DMS53 treated with DMSO at 0.1 percent for 48 hours (cell line): ENCODE measurements at regions not wholly inside any gene's neighbourhood (a gene's known extent, or its start where the extent isn't known, plus 50 kb on each side); places are given as distances from the start of the nearest gene placed in this dataset.
"Not testable (repeated sequence)": the region's sequence is repeated elsewhere in the genome, so short reads cannot be mapped to it uniquely, and the experiment has no call there.

Experiments used
- DNase-seq: peaks from one replicate; lab custom pipeline; 2025; ENCODE audit not compliant: unreplicated experiment; lab: John Stamatoyannopoulos, UW

DNA sequence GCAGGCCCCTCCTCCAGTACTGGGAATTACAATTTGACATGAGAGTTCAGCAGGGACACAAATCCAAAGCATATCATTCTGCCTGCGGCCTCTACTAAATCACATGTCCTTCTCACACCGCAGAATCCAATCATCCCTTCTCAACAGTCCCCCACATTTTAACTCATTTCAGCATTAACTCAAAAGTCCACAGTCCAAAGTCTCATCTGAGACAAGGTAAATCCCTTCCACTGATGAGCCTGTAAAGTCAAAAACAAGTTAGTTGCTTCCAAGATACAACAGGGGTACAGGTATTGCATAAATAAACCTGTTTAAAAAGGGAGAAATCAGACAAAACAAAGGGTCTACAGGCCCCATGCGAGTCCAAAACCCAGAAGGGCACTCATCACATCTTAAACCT lies 64.0 kb downstream of the EBNA1BP2 start:
- no peak for DNase-seq

DNA sequence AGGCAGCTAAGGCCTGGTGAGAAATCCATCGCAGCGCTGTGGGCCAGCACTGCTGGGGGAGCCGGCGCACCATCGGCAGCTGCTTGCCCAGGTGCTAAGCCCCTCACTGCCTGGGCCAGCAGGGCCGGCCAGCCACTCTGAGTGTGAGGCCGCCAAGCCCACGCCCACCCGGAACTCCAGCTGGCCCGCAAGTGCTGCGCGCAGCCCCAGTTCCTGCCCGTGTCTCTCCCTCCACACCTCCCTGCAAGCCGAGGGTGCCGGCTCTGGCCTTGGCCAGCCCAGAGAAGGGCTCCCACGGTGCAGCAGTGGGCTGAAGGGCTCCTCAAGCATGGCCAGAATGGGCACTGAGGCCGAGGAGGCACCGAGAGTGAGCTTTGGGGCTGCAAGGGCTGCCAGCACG lies 64.4 kb downstream of the EBNA1BP2 start:
- no peak for DNase-seq

DNA sequence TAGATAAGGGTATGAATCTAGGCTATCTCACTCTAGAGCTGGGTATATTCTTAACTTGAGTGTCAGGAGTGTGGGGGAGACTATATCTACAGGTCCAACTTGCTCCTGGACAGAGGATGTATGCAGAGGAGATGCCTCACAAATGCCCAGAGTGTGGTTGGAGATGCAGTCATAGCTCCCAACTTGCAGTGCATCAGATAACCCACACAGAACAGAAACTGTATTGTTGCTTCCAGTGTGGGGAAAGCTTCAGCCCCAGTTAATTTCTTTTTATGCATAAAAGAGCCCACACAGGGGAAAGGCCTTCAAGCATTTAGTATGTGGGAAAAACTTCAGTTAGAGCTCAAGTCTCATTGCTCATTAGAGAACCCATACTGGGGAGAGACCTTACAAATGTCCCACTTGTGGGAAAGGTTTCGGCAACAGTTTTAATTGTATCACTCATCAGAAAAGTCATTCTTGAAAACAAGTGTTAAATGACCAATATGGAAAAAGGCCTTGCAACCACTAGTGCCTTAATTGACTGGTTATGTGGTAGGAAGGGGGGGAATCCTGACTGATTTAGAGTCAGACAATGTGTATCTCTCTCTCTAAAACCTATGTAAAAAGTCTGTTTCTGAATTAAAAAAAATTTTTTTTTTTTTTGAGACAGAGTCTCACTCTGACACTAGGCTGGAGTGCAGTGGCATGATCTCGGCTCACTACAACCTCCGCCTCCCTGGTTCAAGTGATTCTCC lies 67.9 kb downstream of the EBNA1BP2 start:
- DNase-seq, result no peak

DNA sequence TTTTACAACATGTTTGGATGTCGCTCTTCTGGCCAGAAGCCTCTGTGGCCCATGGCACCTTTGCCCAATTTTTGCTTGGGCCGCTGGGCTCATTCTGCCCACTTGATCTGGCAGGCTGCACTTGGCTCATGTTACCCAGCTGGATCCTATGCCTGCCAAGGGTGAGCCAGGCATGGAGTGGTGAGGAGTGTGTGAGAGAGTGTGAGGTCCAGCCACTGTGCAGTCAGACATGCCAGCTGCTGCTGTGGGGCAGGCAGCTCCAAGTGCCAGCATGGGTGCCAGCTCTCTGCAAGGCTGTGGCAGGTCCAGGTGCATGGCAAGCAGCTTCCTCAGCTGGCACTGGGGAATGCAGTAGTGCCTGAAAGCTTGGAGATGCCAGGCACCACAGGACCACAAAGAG lies 71.0 kb downstream of the EBNA1BP2 start:
- DNase-seq, result no peak

DNA sequence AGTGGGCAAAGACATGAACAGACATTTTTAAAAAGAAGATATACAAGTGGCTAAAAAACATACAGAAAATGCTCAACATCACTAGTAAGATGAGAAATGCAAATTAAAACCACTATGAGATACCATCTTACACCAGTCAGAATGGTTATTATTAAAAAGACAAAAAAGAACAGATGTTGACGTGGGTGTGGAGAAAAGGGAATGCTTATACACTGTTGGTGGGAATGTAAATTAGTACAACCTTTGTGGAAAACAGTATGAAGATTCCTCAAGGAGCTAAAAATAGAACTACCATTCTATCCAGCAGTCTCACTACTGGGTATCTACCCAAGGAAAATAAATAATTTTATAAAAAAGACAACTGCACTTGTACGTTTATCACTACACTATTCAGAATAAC lies 73.9 kb downstream of the EBNA1BP2 start:
- DNase-seq, result no peak

DNA sequence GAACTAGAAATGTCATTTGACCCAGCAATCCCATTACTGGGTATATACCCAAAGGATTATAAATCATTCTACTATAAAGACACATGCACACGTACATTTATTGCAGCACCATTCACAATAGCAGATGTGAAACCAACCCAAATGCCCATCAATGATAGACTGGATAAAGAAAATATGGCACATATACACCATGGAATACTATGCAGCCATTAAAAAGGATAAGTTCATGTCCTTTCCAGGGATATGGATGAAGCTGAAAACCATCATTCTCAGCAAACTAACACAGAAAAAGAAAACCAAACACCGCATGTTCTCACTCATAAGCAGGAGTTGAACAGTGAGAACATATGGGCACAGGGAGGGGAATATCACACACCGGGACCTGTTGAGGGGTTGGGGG lies 75.6 kb downstream of the EBNA1BP2 start:
- not testable (repeated sequence) for DNase-seq

DNA sequence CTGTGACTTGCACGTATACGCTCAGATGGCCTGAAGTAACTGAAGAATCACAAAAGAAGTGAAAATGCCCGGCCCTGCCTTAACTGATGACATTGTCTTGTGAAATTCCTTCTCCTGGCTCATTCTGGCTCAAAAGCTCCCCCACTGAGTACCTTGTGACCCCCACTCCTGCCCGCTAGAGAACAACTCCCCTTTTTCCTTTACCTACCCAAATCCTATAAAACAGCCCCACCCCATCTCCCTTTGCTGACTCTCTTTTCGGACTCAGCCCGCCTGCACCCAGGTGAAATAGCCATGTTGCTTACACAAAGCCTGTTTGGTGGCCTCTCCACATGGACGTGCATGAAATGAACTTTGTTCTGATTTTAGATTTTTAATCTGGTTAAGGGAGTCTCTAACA lies 81.3 kb downstream of the EBNA1BP2 start:
- DNase-seq, result not testable (repeated sequence)

DNA sequence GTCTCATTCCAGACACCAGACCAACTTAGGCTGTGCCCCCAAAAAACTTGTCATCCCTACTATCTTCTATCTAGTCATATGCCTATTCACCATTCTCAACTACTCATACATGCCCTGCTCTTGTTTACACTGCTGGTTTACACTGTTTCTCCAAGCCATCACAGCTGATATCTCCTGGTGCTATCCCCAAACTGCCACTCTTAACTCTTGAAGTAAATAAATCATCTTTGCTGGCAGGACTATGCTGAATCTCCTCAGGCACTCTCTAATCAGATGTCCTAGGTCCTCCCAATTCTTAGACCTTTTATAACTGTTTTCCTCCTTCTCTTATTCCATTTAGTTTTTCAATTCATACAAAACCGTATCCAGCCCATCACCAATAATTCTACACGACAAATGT lies 81.9 kb downstream of the EBNA1BP2 start:
- not testable (repeated sequence) for DNase-seq

DNA sequence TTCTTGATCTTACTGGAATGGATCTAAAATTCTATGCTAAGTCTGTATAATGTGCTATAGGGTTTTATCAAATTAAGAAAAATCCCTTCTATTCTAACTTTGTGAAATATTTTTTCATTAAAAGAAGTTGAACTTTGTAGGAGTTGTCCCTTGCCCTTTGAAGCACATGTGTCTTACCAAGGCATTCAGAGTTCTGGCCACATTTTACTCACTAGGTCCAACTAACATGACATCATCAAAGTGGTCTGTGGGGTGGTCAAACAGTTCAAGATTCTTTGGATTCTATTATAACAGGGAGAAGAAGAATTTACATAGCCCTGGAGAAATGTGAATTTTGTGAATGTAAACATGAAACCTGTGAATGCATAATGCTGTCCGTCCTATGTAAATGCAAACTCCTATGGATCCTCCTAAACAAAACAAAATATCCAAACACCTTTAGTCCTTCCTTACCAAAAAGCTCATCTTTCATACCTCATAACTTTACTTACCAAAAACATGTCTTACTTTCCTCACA lies 88.7 kb downstream of the EBNA1BP2 start:
- no peak for DNase-seq

DNA sequence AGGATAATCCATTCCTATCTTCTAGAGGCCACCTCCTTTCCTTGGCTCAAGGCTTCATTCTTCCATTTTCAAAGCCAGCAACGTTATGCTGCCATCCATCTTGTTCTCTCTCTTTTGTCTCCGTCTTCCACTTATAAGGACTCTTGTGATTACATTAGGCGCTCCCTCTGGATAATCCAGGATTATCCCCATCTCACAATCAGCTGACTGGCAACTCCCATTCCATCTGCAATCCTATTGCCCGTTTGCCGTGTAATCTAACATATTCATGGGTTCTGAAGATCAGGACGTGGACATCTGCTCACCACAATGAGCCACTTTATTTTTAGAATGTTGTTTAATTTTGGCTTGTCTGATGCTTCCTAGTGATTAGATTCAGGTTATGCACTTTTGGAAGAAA lies 89.3 kb downstream of the EBNA1BP2 start:
- DNase-seq, result no peak

DNA sequence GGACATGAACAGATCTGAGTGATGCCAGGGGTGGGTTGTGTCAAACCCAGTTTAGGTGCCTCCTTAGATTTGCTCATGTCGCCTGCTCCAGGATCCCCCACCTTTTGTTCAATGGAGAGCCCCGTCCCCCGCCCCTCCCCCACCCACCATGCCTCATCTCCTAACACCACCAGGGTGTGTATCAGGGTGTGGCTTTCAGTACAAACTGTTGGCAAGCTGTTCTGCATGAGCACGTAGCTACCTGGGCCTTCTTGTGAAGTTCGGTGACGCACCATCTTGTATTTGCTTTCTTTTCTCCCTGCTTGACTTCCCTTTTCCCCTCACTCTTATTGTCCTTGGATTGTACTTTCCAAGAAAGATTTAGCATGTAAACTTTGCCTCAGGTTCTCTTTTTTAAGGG lies 94.8 kb downstream of the EBNA1BP2 start:
- no peak for DNase-seq

DNA sequence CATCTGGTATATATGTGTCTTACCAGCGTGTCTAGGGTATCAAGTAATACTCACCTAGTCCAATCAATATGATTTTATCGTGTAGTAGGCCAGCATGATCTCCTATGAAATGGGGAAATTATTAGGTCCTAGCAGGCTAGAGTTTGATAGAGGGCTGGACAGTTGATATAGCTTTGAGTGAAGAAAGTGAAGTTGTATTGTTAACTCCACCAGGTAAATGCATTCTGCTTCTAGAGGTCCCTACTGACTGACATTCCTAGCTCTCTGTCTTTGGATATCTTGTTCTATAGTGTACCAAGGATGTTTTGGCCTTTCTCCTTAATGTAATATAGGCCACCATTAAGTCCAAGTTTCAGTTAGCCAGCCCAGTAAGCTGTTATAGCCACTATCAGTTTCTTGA lies 97.4 kb downstream of the EBNA1BP2 start:
- DNase-seq, result no peak

DNA sequence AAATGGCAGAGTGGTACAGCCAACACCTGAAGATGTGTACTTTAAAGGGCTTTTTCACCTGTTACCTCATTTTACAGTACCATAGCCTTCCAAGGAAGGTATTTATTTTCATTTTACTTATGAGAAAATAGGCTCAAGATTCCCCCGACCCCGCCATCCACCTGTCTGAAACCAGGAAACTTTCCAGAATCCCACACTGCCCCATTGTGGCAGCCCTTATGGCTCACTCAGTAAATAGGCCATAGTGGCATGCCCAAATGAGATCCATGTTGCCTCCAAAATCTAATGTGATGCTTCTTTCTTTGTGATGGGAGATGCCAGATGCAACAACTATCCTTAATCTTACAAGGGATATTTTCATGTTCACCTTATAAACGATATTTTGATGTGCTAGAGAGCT lies 97.8 kb downstream of the EBNA1BP2 start:
- no peak for DNase-seq

DNA sequence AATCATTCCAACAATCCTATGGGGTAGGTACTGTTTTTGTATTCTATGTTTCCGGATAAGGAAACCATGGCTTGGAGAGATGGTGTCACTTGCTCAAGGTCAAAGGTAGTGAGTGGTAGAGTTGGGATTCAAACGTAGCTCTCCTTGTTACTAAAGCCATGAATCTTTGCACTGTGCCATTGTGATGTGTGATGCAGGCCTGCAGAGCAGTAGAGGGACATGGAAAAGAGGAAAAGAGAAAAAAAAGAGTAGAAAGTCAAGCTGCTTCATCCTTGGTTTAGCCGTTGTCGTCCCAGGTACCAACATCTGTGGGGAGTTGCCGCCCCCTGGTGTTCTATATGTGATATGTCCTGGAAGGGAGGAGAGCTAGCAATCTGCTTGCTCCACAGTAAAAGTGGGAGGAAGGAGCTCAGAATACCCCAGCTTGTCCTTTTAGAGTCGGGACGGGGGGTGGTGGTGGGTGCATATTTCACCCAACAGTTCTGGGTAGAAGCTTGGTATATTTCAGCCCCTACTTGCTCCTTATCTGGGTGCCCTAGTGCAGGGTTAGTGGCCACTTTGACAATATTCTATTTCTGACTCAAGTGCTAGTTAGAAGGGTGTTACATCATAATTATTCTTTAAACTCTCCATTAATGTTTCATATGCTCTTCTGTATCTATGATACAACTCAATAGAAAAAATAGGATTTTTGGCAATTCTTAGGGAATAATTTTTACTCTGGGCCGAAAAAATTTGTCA lies 98.4 kb downstream of the EBNA1BP2 start:
- DNase-seq, result peak; percentile 78

DNA sequence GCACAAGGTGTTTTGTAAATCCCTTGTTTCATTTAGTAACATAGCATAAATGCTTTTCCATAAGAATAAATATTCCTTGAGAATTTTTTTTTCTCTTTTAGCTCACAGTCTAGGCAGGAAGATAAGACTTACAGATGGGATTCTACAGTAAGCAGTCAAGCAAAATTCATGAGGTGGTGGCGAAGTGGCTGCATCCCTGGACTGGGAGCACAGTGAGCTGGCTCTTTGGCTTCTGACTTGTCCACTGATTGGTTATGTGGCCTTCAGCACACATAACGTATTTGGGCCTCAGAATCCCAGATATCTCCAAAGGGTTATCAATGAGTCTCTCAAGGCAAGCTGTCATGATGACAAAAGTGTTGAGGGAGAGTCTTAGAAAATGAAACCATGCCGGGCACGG lies 99.8 kb downstream of the EBNA1BP2 start:
- DNase-seq, result no peak

DNA sequence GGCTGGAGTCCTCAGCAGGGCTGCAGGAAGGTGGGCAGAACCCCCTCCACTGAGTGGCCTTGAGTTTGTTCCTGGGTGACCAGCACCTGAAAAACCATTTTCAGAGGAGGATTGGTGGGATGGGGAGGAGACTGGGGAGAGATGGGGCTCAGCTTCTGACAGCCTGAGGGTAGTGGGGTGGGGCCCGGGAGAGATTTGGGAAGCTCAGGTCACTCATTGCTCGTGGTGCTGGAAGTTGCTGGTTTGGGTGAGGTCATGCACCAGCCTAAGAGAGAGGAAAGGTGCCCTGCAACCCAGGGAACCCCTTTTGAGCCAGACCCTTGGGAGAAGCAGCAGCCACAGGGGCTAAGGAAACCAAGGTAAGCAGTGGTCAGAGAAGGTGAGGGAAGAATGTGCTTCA lies 100.8 kb downstream of the EBNA1BP2 start:
- DNase-seq, result no peak

DNA sequence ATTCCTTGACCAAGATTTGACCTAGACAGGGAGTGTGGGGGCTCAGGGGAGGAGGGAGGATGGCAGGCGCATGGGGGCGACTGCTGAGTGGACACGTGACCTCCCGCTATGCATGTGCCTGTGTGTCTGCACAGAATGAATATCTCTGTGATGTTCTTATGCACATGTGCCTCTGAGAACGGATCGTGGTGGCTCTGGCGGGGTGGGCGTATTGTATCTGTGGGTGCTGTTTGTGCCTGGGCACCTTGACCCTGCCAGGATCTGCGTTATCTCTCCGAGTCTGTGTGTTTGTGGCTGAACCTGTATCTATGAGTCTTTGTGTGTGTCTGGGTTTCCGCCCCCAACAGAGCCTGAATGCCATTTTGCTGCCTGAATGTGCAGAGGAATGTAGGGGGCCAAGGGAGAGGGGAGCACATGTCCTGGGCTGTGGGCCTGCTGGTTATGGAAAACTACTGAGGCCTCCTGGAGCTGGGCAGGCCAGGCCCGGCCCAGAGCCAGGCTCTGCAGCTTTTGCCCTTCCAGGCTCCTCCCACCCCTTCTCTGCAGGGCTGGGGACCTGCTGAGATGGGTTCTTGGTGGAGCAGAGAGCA lies 102.5 kb downstream of the EBNA1BP2 start:
- DNase-seq, result no peak

DNA sequence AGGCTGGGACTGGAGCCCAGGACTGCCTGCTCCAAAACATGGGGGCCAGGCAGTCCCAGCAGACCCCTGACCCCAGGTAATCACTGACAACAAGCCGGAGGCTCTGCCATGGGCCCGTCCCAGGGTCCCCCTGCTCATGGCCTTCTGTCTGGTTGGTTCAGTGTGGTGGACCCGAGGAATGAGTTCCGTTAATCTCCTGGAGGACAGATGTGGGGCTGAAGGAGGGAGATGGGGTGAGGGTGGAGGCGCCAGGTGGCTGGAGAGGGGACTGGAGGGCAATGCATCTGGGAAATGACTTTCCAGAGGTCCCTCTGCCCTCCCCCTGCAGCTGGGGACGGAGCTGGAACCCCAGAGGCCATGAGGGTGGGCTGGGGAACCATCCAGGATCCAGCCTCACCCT lies 103.2 kb downstream of the EBNA1BP2 start:
- DNase-seq, result no peak

DNA sequence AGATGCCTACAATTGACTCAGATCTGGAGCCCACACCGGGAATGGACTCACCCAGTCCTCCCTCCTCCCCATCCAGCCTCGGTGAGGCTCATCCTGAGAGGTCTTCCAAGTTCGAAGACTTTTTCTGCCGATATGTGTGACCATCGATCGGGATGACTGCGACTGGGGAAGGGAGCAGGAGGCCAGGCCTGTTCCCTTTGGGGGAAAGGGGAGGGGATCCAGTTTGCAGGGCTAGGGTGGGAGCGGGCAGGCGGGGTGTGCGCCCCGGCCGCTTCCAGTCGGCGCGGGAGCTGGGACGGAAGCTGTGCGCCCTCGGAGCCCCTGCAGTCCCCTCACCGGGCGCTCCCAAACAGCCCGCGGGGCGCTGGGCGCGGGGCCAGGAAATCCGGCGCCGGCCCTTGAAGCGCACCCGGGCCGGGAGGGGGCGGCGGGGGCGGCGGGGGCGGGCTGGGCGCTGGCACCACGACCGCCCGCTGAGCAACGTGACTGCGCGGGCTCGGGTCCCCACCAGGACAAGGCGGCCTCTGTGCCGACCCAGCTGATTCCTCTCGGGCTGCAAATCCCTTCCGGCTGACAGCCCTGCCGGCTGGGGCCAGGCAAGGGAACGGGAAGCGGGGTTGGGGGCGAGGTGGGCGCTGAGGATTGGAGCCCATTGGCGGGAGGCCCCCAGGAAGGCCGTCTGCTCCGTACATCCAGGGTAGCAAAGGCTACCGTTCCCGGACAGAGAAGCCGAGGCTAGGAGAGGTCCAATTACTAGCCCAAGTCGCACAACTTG lies 103.9 kb downstream of the EBNA1BP2 start:
- no peak for DNase-seq

DNA sequence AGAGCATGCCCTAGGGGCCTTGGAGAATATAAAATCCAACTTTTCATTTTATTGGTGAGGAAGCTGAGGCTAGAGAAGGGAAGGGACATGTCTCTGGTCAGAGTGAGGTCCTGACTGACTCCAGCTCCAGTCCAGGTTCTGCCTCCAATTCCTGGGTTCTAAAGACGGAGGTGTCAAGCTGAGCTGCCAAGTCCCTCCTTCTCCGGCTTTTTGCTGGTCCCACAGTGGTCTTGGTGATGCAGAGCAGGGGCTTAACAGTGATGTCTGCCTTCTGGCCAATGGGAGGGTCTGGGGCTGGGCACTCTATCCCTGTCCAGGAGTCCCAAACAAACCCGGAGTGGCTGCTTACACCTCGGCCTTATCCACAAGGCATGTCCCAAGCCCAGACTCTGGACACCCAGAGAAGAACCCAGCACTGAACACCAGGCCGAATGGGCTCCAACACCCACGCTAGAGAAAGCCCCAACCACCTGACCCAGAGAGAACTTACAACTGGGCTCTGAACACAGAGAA lies 104.8 kb downstream of the EBNA1BP2 start:
- no peak for DNase-seq

DNA sequence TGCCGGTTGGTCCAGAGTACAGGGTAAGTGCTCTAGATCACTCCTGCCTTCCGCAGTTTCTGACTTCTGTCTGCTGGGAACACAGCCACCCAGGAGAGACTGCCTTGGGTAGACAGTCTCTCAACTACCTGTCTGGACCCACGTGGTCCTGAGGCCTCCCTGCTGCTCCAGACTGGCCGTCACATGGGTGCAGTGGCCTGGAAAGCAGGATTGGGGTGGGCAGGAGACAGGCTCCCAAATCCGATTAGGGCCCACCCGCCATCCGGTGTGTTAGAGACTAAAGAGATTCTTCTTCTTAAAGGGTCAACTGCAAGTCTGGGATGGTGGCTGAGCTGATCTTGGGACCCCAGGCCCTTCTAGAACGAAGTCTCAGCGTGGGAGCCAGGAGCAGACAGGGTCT lies 105.5 kb downstream of the EBNA1BP2 start:
- no peak for DNase-seq
